ENCODE measurements at regions not wholly inside any gene's neighbourhood (a gene's known extent, or its start where the extent isn't known, plus 50 kb on each side); places are given as distances from the start of the nearest gene placed in this dataset.

DNA sequence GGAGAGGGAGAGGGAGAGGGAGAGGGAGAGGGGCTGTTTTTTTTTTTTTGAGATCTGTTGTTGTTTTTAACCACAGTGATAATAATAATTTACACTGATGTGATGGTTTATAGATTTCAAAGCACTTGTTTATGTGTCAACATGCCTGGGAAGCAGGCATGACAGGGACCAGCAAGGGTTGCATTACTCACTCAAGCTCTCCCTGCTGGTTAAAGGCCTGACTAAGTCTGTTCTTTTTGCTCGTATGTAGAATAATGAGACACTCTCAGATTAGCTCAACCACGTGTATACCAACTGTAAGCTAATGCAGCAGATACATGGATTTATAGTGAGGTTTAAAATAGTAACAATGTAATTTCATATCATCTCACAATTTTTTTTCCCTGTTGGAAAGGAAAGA is 134.6 kb upstream of the BOD1L1 start:
- H3K4me3 ChIP-seq (ENCODE audit: low read depth, low read length): no peak overlapping the region
- TF ChIP-seq, protein P1, sequence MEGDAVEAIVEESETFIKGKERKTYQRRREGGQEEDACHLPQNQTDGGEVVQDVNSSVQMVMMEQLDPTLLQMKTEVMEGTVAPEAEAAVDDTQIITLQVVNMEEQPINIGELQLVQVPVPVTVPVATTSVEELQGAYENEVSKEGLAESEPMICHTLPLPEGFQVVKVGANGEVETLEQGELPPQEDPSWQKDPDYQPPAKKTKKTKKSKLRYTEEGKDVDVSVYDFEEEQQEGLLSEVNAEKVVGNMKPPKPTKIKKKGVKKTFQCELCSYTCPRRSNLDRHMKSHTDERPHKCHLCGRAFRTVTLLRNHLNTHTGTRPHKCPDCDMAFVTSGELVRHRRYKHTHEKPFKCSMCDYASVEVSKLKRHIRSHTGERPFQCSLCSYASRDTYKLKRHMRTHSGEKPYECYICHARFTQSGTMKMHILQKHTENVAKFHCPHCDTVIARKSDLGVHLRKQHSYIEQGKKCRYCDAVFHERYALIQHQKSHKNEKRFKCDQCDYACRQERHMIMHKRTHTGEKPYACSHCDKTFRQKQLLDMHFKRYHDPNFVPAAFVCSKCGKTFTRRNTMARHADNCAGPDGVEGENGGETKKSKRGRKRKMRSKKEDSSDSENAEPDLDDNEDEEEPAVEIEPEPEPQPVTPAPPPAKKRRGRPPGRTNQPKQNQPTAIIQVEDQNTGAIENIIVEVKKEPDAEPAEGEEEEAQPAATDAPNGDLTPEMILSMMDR (IDR thresholded peaks at IDR 0.05; ENCODE audit: borderline replicate concordance, insufficient read depth, low read depth, low read length): no peak

DNA sequence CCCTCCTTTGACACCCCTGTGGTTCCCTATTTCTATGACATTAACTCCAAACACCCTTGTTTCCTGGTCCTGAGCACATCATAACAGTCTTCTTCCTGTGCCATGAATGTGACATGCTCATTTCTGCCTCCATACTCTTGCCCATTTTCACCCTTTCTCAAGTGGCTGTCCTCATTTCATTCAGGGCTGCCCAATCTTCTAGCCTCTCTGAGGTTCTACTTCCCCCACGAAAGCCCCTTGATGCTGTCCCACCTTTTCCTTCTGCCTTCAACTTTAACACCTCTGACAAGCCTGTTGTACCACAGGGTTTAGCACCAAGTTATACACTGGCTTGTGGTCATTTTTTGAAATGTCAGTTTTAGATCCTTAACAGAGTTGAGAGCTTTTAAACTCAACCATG is 136.2 kb upstream of the BOD1L1 start:
- TF ChIP-seq, protein P1 (IDR thresholded peaks at IDR 0.05; ENCODE audit: borderline replicate concordance, insufficient read depth, low read depth, low read length): no peak
- no peak overlapping the region for H3K4me3 ChIP-seq (ENCODE audit: low read depth, low read length)

DNA sequence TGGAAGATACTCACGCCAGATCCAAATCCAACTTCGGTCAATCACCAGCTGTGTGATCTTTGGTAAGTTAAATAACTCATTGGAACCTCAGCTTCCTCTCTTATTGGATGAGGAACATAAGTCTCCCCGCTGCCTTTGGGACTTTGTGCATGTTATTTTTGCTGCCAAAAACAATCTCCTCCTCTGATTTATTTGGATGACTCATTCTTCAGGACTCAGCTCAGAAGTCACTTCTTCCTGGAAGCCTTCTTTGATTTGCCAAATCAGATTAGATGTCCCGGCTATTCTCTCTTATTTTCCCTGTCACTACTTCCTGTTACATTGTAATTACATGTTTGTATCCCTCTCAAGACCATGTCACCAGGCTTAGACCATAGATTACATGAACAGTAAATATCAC is 138.0 kb upstream of the BOD1L1 start:
- TF ChIP-seq, protein P1 (IDR thresholded peaks at IDR 0.05; ENCODE audit: borderline replicate concordance, insufficient read depth, low read depth, low read length): no peak
- no peak overlapping the region for H3K4me3 ChIP-seq (ENCODE audit: low read depth, low read length)

DNA sequence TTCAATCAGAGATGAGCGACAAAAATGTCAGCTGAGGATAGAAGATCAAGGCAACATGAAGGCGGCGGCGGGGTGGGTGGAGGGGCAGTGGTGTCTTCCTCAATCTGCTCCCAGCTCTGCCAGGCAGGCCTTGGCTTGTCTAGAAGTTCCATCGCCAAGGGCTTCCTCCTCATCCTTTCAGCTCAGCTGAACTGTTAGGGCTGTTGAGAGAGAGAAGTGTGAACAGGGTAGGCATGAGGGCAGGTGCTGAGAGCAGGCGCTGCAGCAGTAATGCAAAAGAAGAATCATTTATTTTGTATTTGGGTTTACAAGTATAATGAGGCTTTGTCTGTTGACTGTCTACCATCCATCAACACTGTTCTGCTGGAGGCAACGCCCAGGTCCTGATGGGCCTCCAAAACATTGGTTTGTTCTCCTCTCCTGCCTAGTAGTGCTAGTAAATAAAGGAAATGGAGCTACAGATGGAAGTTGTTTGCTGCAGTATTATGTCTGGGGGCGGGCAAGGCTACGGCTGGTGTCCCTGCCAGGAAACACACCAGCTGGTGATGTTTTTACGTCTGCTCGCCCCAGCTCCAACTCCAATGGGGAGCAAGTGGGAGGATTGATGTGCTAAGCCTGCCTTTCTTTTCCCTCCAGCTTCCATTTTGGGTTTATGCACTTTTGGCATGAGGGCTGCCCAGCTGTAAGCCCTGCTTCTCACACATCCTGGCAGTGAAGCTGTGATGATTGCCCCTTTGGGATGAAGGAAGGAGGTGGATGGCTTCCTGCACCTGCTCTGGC is 139.4 kb upstream of the BOD1L1 start:
- TF ChIP-seq, protein P1 (IDR thresholded peaks at IDR 0.05; ENCODE audit: borderline replicate concordance, insufficient read depth, low read depth, low read length): no peak

DNA sequence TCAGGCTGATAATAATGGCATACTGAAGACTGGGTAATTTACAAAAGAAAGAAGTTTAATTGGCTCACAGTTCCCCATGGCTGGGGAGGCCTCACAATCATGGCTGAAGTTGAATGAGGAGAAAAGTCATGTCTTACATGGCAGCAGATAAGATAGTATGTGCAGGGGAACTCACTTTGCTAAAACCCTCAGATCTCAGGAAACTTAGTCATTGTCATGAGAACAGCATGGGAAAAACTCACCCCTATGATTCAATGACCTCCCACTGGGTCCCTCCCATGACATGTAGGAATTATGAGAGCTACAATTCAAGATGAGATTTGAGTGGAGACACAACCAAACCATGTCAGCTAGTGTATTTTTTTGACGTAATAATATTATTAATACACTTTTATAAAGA is 149.8 kb upstream of the BOD1L1 start:
- TF ChIP-seq, protein P1 (IDR thresholded peaks at IDR 0.05; ENCODE audit: borderline replicate concordance, insufficient read depth, low read depth, low read length): no peak
- H3K4me3 ChIP-seq (ENCODE audit: low read depth, low read length): no peak overlapping the region

More for the DNA sequence above, 139.4 kb upstream of the BOD1L1 start:
- no peak overlapping the region for H3K4me3 ChIP-seq (ENCODE audit: low read depth, low read length)

DNA sequence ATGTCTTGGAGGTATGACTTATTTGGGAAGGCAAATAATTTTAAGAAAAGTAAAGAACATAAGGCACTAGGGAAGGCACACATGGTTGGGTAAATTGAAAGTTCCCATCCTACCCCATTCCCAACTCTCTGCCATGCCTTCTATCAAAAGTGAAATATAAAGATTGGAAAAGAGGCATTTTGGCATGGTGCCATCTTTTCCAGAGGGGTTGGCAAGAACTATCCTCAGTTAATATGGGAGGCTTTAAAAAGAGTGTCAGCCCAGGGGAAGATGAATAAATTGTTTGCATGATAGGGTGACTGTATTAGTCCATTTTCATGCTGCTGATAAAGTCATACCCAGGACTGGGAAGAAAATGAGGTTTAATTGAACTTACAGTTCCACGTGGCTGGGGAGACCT is 150.8 kb upstream of the BOD1L1 start:
- H3K4me3 ChIP-seq (ENCODE audit: low read depth, low read length): no peak overlapping the region

DNA sequence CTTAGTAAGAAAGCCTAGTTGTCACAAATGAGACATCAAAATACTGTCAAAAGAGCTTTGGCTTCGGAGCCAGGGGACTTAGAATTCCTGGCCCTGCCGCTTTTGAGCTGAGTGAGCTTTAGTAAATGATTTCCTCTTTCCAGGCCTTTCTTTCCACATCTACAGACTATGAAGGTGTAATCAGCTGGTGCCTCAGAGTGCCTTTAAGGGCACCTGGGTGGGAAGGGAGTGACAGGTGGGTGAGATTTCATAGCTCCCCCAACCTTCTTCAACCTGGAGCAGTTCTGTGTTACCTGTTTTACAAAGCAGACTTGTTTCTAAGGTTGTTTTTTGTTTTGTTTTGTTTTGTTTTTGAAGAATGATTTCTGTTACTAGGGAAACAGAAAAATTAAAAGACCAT is 154.7 kb upstream of the BOD1L1 start:
- H3K4me3 ChIP-seq (ENCODE audit: low read depth, low read length): no peak overlapping the region
- TF ChIP-seq, protein P1 (IDR thresholded peaks at IDR 0.05; ENCODE audit: borderline replicate concordance, insufficient read depth, low read depth, low read length): no peak

More for the DNA sequence above, 150.8 kb upstream of the BOD1L1 start:
- TF ChIP-seq, protein P1 (IDR thresholded peaks at IDR 0.05; ENCODE audit: borderline replicate concordance, insufficient read depth, low read depth, low read length): no peak

Measured in GM12875 (cell line).